DOHH2 (cell line): ENCODE measurements at regions not wholly inside any gene's neighbourhood (a gene's known extent, or its start where the extent isn't known, plus 50 kb on each side); places are given as distances from the start of the nearest gene placed in this dataset.

Experiments used
- H3F3A ChIP-seq: fragments of 200-600 bp; sonication (generic), shearing (Covaris generic); 2 replicates; pipeline ENCODE4 v1.6.0; 2016; ENCODE audit warnings: antibody characterized with exemption, mild to moderate bottlenecking; ENCODE audit not compliant: control insufficient read depth, insufficient read depth
- H3K27ac ChIP-seq: fragments of 200-600 bp; sonication (generic); 2 replicates; pipeline ENCODE4 v1.5.1; 2014; ENCODE audit warnings: low read depth, mild to moderate bottlenecking, low read length, moderate library complexity
- H3K27me3 ChIP-seq: fragments of 200-600 bp; sonication (generic); 2 replicates; pipeline ENCODE4 v1.6.1; 2014; ENCODE audit warnings: mild to moderate bottlenecking, low read length, mixed read lengths; ENCODE audit not compliant: control insufficient read depth
- H3K36me3 ChIP-seq: fragments of 200-600 bp; sonication (generic); 2 replicates; pipeline ENCODE4 v1.6.1; 2014; ENCODE audit warnings: mild to moderate bottlenecking, low read length, moderate library complexity, mixed read lengths; ENCODE audit not compliant: control insufficient read depth
- H3K4me1 ChIP-seq: fragments of 200-600 bp; sonication (generic); 2 replicates; pipeline ENCODE4 v1.6.1; 2014; ENCODE audit warnings: mild to moderate bottlenecking, low read length, mixed read lengths; ENCODE audit not compliant: control insufficient read depth
- H3K4me2 ChIP-seq: fragments of 200-600 bp; sonication (generic); 2 replicates; pipeline ENCODE4 v1.6.0; 2014; ENCODE audit warnings: mild to moderate bottlenecking, low read length, moderate library complexity
- H3K4me3 ChIP-seq: fragments of 200-600 bp; sonication (generic); 2 replicates; pipeline ENCODE4 v1.5.1; 2014; ENCODE audit warnings: mild to moderate bottlenecking, low read length, mixed read lengths
- H3K79me2 ChIP-seq: fragments of 200-600 bp; sonication (generic); 2 replicates; pipeline ENCODE4 v1.6.1; 2014; ENCODE audit warnings: mild to moderate bottlenecking, low read length, mixed read lengths; ENCODE audit not compliant: control insufficient read depth
- H3K9me2 ChIP-seq: fragments of 200-600 bp; sonication (generic); replicated peaks from 2 replicates; pipeline ENCODE4 v1.6.1; 2014; ENCODE audit warnings: mild to moderate bottlenecking, low read length, mixed read lengths; ENCODE audit not compliant: control insufficient read depth
- H3K9me3 ChIP-seq: fragments of 200-600 bp; sonication (generic); 2 replicates; pipeline ENCODE4 v1.6.1; 2014; ENCODE audit warnings: antibody characterized with exemption, low read length, mixed read lengths; ENCODE audit not compliant: control insufficient read depth, insufficient read depth
- H4K20me1 ChIP-seq: fragments of 200-600 bp; sonication (generic); 2 replicates; pipeline ENCODE4 v1.6.0; 2014; ENCODE audit warnings: low read depth, mild to moderate bottlenecking, antibody characterized with exemption, low read length, moderate library complexity; ENCODE audit not compliant: control insufficient read depth, insufficient read depth
- CTCF ChIP-seq: fragments of 200-600 bp; sonication (generic); IDR thresholded peaks from one replicate; pipeline ENCODE4 v1.5.1; 2014; ENCODE audit warnings: antibody characterized with exemption, mild to moderate bottlenecking, low read depth, low read length; ENCODE audit not compliant: poor library complexity, severe bottlenecking
- EZH2phosphoT487 ChIP-seq: fragments of 200-600 bp; sonication (generic); IDR thresholded peaks from 2 replicates; pipeline ENCODE4 v1.6.1; 2017; ENCODE audit warnings: borderline replicate concordance, mild to moderate bottlenecking, antibody characterized with exemption, low read length, moderate library complexity, mixed read lengths

- no peaks in the 10 kb centered on the region for H3K9me3 ChIP-seq
- no peaks in the 10 kb centered on the region for H3F3A ChIP-seq
- H3K79me2 ChIP-seq: no peaks in the 10 kb centered on the region
- no peak overlapping the region for H3K27ac ChIP-seq
- H3K27me3 ChIP-seq: no peaks in the 10 kb centered on the region
- H3K9me2 ChIP-seq: no peaks in the 10 kb centered on the region
- no peak overlapping the region for H3K4me3 ChIP-seq
- no peak for TF ChIP-seq CTCF
- TF ChIP-seq EZH2phosphoT487: no peak
- H3K36me3 ChIP-seq: no peaks in the 10 kb centered on the region
- no peak overlapping the region for H3K4me2 ChIP-seq
- H4K20me1 ChIP-seq: no peaks in the 10 kb centered on the region
- no peaks in the 10 kb centered on the region for H3K4me1 ChIP-seq
These were observed 393.4 kb downstream of the ZNF608 start for GRCh38 chr5:124353016-124353415.

GRCh38 chr5:124352312-124352711 is 394.1 kb downstream of the ZNF608 start:
- Histone ChIP-seq H3K79me2 (no peaks in the 10 kb centered on the region), H3K36me3 (no peaks in the 10 kb centered on the region), H3F3A (no peaks in the 10 kb centered on the region), H4K20me1 (no peaks in the 10 kb centered on the region), H3K4me1 (no peaks in the 10 kb centered on the region), H3K4me3 (no peak overlapping the region), H3K27ac (no peak overlapping the region), H3K4me2 (no peak overlapping the region), H3K27me3 (no peaks in the 10 kb centered on the region), H3K9me2 (no peaks in the 10 kb centered on the region), H3K9me3 (no peaks in the 10 kb centered on the region)
- no peak for TF ChIP-seq EZH2phosphoT487
- no peak for TF ChIP-seq CTCF

GRCh38 chr5:124349931-124350330 is 396.5 kb downstream of the ZNF608 start:
- Histone ChIP-seq H3K4me1 (no peaks in the 10 kb centered on the region), H3K4me2 (no peak overlapping the region), H3K9me2 (no peaks in the 10 kb centered on the region), H3F3A (no peaks in the 10 kb centered on the region), H3K27ac (no peak overlapping the region), H3K9me3 (no peaks in the 10 kb centered on the region), H3K27me3 (no peaks in the 10 kb centered on the region), H3K79me2 (no peaks in the 10 kb centered on the region), H4K20me1 (no peaks in the 10 kb centered on the region), H3K36me3 (no peaks in the 10 kb centered on the region), H3K4me3 (no peak overlapping the region)
- TF ChIP-seq EZH2phosphoT487 (no peak), CTCF (no peak)

GRCh38 chr5:124343451-124343867 is 403.0 kb downstream of the ZNF608 start:
- no peak overlapping the region for H3K27ac ChIP-seq
- no peak overlapping the region for H3K4me3 ChIP-seq
- H3K9me2 ChIP-seq: no peaks in the 10 kb centered on the region
- no peaks in the 10 kb centered on the region for H3K36me3 ChIP-seq
- H3K4me1 ChIP-seq: no peaks in the 10 kb centered on the region
- no peak overlapping the region for H3K4me2 ChIP-seq
- no peaks in the 10 kb centered on the region for H3K9me3 ChIP-seq
- TF ChIP-seq EZH2phosphoT487 (no peak), CTCF (no peak)
- H3K79me2 ChIP-seq: no peaks in the 10 kb centered on the region
- no peaks in the 10 kb centered on the region for H3K27me3 ChIP-seq
- no peaks in the 10 kb centered on the region for H4K20me1 ChIP-seq
- H3F3A ChIP-seq: no peaks in the 10 kb centered on the region
